HepG2 (cell line): ENCODE measurements at regions not wholly inside any gene's neighbourhood (a gene's known extent, or its start where the extent isn't known, plus 50 kb on each side); places are given as distances from the start of the nearest gene placed in this dataset.
"Not testable (repeated sequence)": the region's sequence is repeated elsewhere in the genome, so short reads cannot be mapped to it uniquely, and the experiment has no call there.

Source experiments
- ATAC-seq: fragments of 200-7000 bp; cut with Tn5 transposase; 3 replicates; pipeline ENCODE4 v1.9.1; 2020; ENCODE audit warnings: mild to moderate bottlenecking, moderate library complexity
- BruUV-seq: library from RNA; stranded (reverse); fragments of 400-500 nt; replicated peaks from 2 replicates; lab custom pipeline; 2021; lab: Mats Ljungman, UMichigan
- CTCF ChIA-PET: fragments of 300-600 bp; formaldehyde crosslinking; extraction: SDS; loops from one replicate; lab custom pipeline; 2021; ENCODE audit warnings: low total read pairs, inconsistent platforms, low intra/inter-chr PET ratio; lab: Yijun Ruan, JAX
- POLR2A ChIA-PET: fragments of 350-600 bp; sonication (Branson Sonifier 250); formaldehyde crosslinking; loops from one replicate; lab custom pipeline; 2020; ENCODE audit warnings: antibody characterized with exemption, inconsistent platforms; lab: Yijun Ruan, JAX
- DNase-seq: peaks from one replicate; pipeline ENCODE4 v3.0.0-alpha.2; 2015; ENCODE audit warnings: low spot score
- FAIRE-seq: peaks from 3 replicates; lab custom pipeline; 2011; peaks lifted over from hg19 to GRCh38; lab: Jason Lieb, UNC
- H2AFZ ChIP-seq: one replicate; pipeline ENCODE4 v1.6.1; 2011; ENCODE audit warnings: low read length, inconsistent platforms
- H3K27ac ChIP-seq: fragments of 300-600 bp; 3 replicates; pipeline ENCODE4 v1.8.0; 2011; ENCODE audit warnings: mixed run types, mild to moderate bottlenecking, mixed read lengths, low read length, inconsistent platforms; ENCODE audit not compliant: insufficient read depth; ENCODE audit errors: extremely low read length
- H3K27me3 ChIP-seq, 2 experiments: fragments of 200-600 bp in 1 of 2; 2 replicates in 1 of 2; 3 replicates in 1 of 2; pipeline versions ENCODE4 v1.6.0 to v1.8.0; 2011; ENCODE audit warnings: low read length in 2 of 2, mild to moderate bottlenecking in 2 of 2, moderate library complexity in 2 of 2, inconsistent platforms in 1 of 2; ENCODE audit not compliant: insufficient read depth in 2 of 2, control insufficient read depth in 1 of 2
- H3K36me3 ChIP-seq, 2 experiments: fragments of 200-600 bp in 1 of 2; replicated peaks in 1 of 2; 2 replicates in 1 of 2; 3 replicates in 1 of 2; pipeline versions ENCODE4 v1.5.1 to v1.8.0; 2011; ENCODE audit warnings: low read length in 2 of 2, inconsistent platforms in 1 of 2; ENCODE audit not compliant: insufficient read depth in 2 of 2, control insufficient read depth in 1 of 2
- H3K4me1 ChIP-seq: 2 replicates; pipeline ENCODE4 v1.5.1; 2012; ENCODE audit warnings: low read length, inconsistent platforms; ENCODE audit not compliant: insufficient read depth
- H3K4me2 ChIP-seq: 2 replicates; pipeline ENCODE4 v1.6.0; 2011; ENCODE audit warnings: low read depth, low read length, inconsistent platforms
- H3K4me3 ChIP-seq, 3 experiments: fragments of 200-600 bp in 1 of 3; sonication (generic), shearing (Covaris generic) in 1 of 3; replicated peaks in 1 of 3; 2 replicates each; pipeline ENCODE4 v1.5.1; 2011 to 2016; ENCODE audit warnings: low read length in 3 of 3, inconsistent platforms in 2 of 3, low read depth in 2 of 3, mild to moderate bottlenecking in 2 of 3, control low read depth in 1 of 3, mixed read lengths in 1 of 3; ENCODE audit not compliant: insufficient read depth in 1 of 3
- H3K79me2 ChIP-seq: one replicate; pipeline ENCODE4 v1.6.1; 2011; ENCODE audit warnings: low read length, inconsistent platforms; ENCODE audit not compliant: insufficient read depth
- H3K9ac ChIP-seq: 2 replicates; pipeline ENCODE4 v1.6.0; 2011; ENCODE audit warnings: mild to moderate bottlenecking, low read depth, low read length, inconsistent platforms; ENCODE audit not compliant: insufficient read depth
- H3K9me3 ChIP-seq: 2 replicates; pipeline ENCODE4 v1.5.1; 2012; ENCODE audit warnings: mild to moderate bottlenecking, low read length
- H4K20me1 ChIP-seq: 2 replicates; pipeline ENCODE4 v1.6.0; 2011; ENCODE audit warnings: inconsistent platforms, mild to moderate bottlenecking, low read length, moderate library complexity; ENCODE audit not compliant: insufficient read depth
- ZBTB26 ChIP-seq: IDR thresholded peaks from 2 replicates; pipeline ENCODE4 v1.6.1; 2016; ENCODE audit warnings: missing compliant biosample characterization, missing genetic modification reagents, borderline replicate concordance
- ZNF260 ChIP-seq: sonication (generic); formaldehyde crosslinking; IDR thresholded peaks from 2 replicates; pipeline ENCODE4 v1.4.0; 2020; ENCODE audit warnings: missing genetic modification reagents, low read depth, mild to moderate bottlenecking, borderline replicate concordance
- ZNF367 ChIP-seq: sonication (generic); formaldehyde crosslinking; IDR thresholded peaks from 2 replicates; pipeline ENCODE4 v1.4.0; 2020; ENCODE audit warnings: missing genetic modification reagents, borderline replicate concordance
- ZNF660 ChIP-seq: sonication (generic); formaldehyde crosslinking; IDR thresholded peaks from 2 replicates; pipeline ENCODE4 v1.5.1; 2020; ENCODE audit warnings: mild to moderate bottlenecking, low read depth, missing genetic modification reagents, borderline replicate concordance
- WGBS: methylation state at CpG from one replicate; pipeline ENCODE4 v1.1.6; 2017; ENCODE audit warnings: low lambda C conversion rate; 5-methylcytosine and 5-hydroxymethylcytosine counted together
- in situ Hi-C: cut with HindIII; loops from 2 replicates; pipeline ENCODE4 v1.10.0; 2017; ENCODE audit warnings: low pct_unique_long_range_greater_than_20kb; ENCODE audit not compliant: extremely low pct_ligation_motif_present
- intact Hi-C: fragments of 100-400 bp; cut with micrococcal nuclease; formaldehyde crosslinking; loops from one replicate; pipeline ENCODE4 v1.10.0; 2022; ENCODE audit not compliant: unreplicated experiment
- TF ChIP-seq, protein P1 (sequence below): sonication (generic); formaldehyde crosslinking; IDR thresholded peaks from 2 replicates; pipeline ENCODE4 v1.4.0; 2020; ENCODE audit warnings: missing genetic modification reagents
- TF ChIP-seq, protein P2 (sequence below): fragments of 450-650 bp; IDR thresholded peaks from 2 replicates; pipeline ENCODE4 v1.6.1; 2016

DNA sequence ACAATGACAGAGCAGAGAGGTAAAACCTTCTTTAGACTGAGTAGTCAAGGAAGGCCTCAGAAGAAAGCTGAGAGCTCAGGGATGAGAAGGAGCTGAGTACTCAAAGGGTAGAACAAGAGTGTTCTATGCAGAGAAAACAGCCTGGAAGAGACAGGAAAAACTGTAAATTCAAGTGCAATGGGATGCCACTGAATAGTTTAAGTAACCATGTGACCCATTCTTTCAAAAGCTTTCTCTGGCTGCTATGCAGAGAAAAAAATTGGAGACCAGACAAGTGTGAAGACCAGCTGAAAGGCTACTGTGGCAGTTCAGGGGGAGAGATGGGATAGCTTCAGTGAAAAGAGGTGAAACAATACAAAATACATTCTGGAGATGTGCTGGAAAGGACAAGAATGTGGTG lies 61.3 kb upstream of the RNF38 start:
- TF ChIP-seq ZBTB26 (CRISPR knock-in tag) (no peak), ZNF367 (CRISPR knock-in tag) (no peak), ZNF660 (CRISPR knock-in tag) (no peak), ZNF260 (CRISPR knock-in tag) (no peak)
- TF ChIP-seq, protein P1, sequence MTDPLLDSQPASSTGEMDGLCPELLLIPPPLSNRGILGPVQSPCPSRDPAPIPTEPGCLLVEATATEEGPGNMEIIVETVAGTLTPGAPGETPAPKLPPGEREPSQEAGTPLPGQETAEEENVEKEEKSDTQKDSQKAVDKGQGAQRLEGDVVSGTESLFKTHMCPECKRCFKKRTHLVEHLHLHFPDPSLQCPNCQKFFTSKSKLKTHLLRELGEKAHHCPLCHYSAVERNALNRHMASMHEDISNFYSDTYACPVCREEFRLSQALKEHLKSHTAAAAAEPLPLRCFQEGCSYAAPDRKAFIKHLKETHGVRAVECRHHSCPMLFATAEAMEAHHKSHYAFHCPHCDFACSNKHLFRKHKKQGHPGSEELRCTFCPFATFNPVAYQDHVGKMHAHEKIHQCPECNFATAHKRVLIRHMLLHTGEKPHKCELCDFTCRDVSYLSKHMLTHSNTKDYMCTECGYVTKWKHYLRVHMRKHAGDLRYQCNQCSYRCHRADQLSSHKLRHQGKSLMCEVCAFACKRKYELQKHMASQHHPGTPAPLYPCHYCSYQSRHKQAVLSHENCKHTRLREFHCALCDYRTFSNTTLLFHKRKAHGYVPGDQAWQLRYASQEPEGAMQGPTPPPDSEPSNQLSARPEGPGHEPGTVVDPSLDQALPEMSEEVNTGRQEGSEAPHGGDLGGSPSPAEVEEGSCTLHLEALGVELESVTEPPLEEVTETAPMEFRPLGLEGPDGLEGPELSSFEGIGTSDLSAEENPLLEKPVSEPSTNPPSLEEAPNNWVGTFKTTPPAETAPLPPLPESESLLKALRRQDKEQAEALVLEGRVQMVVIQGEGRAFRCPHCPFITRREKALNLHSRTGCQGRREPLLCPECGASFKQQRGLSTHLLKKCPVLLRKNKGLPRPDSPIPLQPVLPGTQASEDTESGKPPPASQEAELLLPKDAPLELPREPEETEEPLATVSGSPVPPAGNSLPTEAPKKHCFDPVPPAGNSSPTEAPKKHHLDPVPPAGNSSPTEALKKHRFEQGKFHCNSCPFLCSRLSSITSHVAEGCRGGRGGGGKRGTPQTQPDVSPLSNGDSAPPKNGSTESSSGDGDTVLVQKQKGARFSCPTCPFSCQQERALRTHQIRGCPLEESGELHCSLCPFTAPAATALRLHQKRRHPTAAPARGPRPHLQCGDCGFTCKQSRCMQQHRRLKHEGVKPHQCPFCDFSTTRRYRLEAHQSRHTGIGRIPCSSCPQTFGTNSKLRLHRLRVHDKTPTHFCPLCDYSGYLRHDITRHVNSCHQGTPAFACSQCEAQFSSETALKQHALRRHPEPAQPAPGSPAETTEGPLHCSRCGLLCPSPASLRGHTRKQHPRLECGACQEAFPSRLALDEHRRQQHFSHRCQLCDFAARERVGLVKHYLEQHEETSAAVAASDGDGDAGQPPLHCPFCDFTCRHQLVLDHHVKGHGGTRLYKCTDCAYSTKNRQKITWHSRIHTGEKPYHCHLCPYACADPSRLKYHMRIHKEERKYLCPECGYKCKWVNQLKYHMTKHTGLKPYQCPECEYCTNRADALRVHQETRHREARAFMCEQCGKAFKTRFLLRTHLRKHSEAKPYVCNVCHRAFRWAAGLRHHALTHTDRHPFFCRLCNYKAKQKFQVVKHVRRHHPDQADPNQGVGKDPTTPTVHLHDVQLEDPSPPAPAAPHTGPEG (CRISPR knock-in tag): no peak
- TF ChIP-seq, protein P2, sequence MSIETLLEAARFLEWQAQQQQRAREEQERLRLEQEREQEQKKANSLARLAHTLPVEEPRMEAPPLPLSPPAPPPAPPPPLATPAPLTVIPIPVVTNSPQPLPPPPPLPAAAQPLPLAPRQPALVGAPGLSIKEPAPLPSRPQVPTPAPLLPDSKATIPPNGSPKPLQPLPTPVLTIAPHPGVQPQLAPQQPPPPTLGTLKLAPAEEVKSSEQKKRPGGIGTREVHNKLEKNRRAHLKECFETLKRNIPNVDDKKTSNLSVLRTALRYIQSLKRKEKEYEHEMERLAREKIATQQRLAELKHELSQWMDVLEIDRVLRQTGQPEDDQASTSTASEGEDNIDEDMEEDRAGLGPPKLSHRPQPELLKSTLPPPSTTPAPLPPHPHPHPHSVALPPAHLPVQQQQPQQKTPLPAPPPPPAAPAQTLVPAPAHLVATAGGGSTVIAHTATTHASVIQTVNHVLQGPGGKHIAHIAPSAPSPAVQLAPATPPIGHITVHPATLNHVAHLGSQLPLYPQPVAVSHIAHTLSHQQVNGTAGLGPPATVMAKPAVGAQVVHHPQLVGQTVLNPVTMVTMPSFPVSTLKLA: no peak
- CTCF ChIA-PET: no interaction called here
- no peak for FAIRE-seq
- no TSS peak for BruUV-seq
- Histone ChIP-seq H2AFZ (no peak overlapping the region), H3K4me2 (no peak overlapping the region), H3K79me2 (peaks cover 11% of the 10 kb centered on the region), H3K27ac (no peak overlapping the region), H3K36me3 (no peaks in the 10 kb centered on the region; a peak in 2 of 5 replicates), H3K27me3 (no peaks in the 10 kb centered on the region), H3K9ac (no peak overlapping the region), H3K4me3 (no peak overlapping the region), H3K4me1 (peaks cover 26% of the 10 kb centered on the region), H3K9me3 (no peaks in the 10 kb centered on the region), H4K20me1 (peaks cover under 1% of the 10 kb centered on the region; the same call in 1 of the 2 replicates)
- intact Hi-C loops (no loop called here), in situ Hi-C loops (no loop called here)
- ATAC-seq: no peak
- POLR2A ChIA-PET: interaction anchor here (1.4 kb wide), 1 partner anchor 27 kb away, joined by 3 read pairs; no protein-coding TSS in a partner anchor
- no peak for DNase-seq

- BruUV-seq, H3K36me3 ChIP-seq, H3K4me3 ChIP-seq, H3K27me3 ChIP-seq, CTCF ChIA-PET, H3K9me3 ChIP-seq, intact Hi-C loops, H3K79me2 ChIP-seq, H4K20me1 ChIP-seq, DNase-seq, in situ Hi-C loops, H3K9ac ChIP-seq, H3K4me2 ChIP-seq, H2AFZ ChIP-seq, FAIRE-seq, H3K27ac ChIP-seq, ATAC-seq: not testable (repeated sequence)
- 97% methylated on average over 17 of the region's 17 CpGs for WGBS
- H3K4me1 ChIP-seq: peaks cover 27% of the 10 kb centered on the region
- POLR2A ChIA-PET: interaction anchor here (0.7 to 1.2 kb wide), 2 partner anchors 28 to 141 kb away, joined by 3 to 4 read pairs; no protein-coding TSS in a partner anchor
These were observed 58.4 kb upstream of the RNF38 start for GRCh38 chr9:36458430-36458915.
